ENCODE measurements at regions not wholly inside any gene's neighbourhood (a gene's known extent, or its start where the extent isn't known, plus 50 kb on each side); places are given as distances from the start of the nearest gene placed in this dataset.

GRCh38 chr3:144200004-144200403, 228.4 kb downstream of the DIPK2A start:
- no peak for TF ChIP-seq CTCF (IDR thresholded peaks at IDR 0.05)
- no peak for TF ChIP-seq POLR2AphosphoS5 (IDR thresholded peaks at IDR 0.05)
- TF ChIP-seq POLR2A (IDR thresholded peaks at IDR 0.05), result no peak
